Common myeloid progenitor, CD34-positive (primary cell): ENCODE measurements at regions not wholly inside any gene's neighbourhood (a gene's known extent, or its start where the extent isn't known, plus 50 kb on each side); places are given as distances from the start of the nearest gene placed in this dataset.

Experiments used
- CTCF ChIA-PET: fragments of 350-600 bp; sonication (Branson Sonifier 250); formaldehyde crosslinking; loops from one replicate; lab custom pipeline; 2021; ENCODE audit warnings: antibody characterized with exemption; lab: Charles Lee
- POLR2A ChIA-PET: fragments of 350-600 bp; sonication (Branson Sonifier 250); formaldehyde crosslinking; loops from one replicate; lab custom pipeline; 2021; ENCODE audit warnings: antibody characterized with exemption; lab: Charles Lee
- DNase-seq, 3 donors: peaks; one replicate each; pipeline versions ENCODE4 v3.0.0 to v3.0.0-alpha.2; 2013
- H3K27ac ChIP-seq, 2 experiments: 1 replicate in 1 of 2; 2 replicates in 1 of 2; pipeline ENCODE4 v1.7.0; 2013; ENCODE audit warnings: inconsistent platforms in 2 of 2, low read length in 2 of 2, mild to moderate bottlenecking in 2 of 2, low read depth in 1 of 2, moderate library complexity in 1 of 2; ENCODE audit not compliant: severe bottlenecking in 2 of 2, insufficient read depth in 1 of 2, poor library complexity in 1 of 2
- H3K27me3 ChIP-seq, 5 experiments: replicated peaks in 2 of 5; 1 replicate in 3 of 5; 2 replicates in 2 of 5; pipeline versions ENCODE4 v1.6.1 to v1.7.0; 2013; ENCODE audit warnings: low read length in 4 of 5, mild to moderate bottlenecking in 2 of 5, moderate library complexity in 2 of 5, inconsistent platforms in 1 of 5; ENCODE audit not compliant: insufficient read depth in 5 of 5, control insufficient read depth in 4 of 5
- H3K36me3 ChIP-seq, 4 experiments: 1 replicate in 2 of 4; 2 replicates in 2 of 4; pipeline versions ENCODE4 v1.6.1 to v1.7.0; 2013; ENCODE audit warnings: low read length in 3 of 4, control low read depth in 1 of 4, mild to moderate bottlenecking in 1 of 4; ENCODE audit not compliant: control insufficient read depth in 4 of 4, insufficient read depth in 4 of 4
- H3K4me1 ChIP-seq, 4 experiments: 1 replicate in 3 of 4; 2 replicates in 1 of 4; pipeline versions ENCODE4 v1.6.1 to v1.7.1; 2013; ENCODE audit warnings: low read length in 3 of 4, mild to moderate bottlenecking in 3 of 4, control low read depth in 1 of 4, inconsistent platforms in 1 of 4, moderate library complexity in 1 of 4; ENCODE audit not compliant: control insufficient read depth in 4 of 4, insufficient read depth in 4 of 4; ENCODE audit errors: control extremely low read depth in 1 of 4
- H3K4me3 ChIP-seq, 7 experiments: 1 replicate in 4 of 7; 2 replicates in 3 of 7; pipeline versions ENCODE4 v1.5.1 to v1.7.0; 2013; ENCODE audit warnings: mild to moderate bottlenecking in 7 of 7, low read length in 6 of 7, moderate library complexity in 6 of 7, inconsistent platforms in 2 of 7, low read depth in 2 of 7, control low read depth in 1 of 7; ENCODE audit not compliant: insufficient read depth in 4 of 7, control insufficient read depth in 1 of 7; ENCODE audit errors: extremely low read depth in 1 of 7
- H3K9me3 ChIP-seq, 5 experiments: 1 replicate in 4 of 5; 2 replicates in 1 of 5; pipeline versions ENCODE4 v1.6.1 to v1.7.1; 2013; ENCODE audit warnings: low read length in 4 of 5, mild to moderate bottlenecking in 2 of 5, inconsistent platforms in 1 of 5, low read depth in 1 of 5, moderate library complexity in 1 of 5; ENCODE audit not compliant: control insufficient read depth in 4 of 5, insufficient read depth in 2 of 5; ENCODE audit errors: control extremely low read depth in 1 of 5
- WGBS: methylation state at CpG from one replicate; pipeline ENCODE4 v1.1.5; 2013; ENCODE audit not compliant: insufficient coverage; 5-methylcytosine and 5-hydroxymethylcytosine counted together

DNA sequence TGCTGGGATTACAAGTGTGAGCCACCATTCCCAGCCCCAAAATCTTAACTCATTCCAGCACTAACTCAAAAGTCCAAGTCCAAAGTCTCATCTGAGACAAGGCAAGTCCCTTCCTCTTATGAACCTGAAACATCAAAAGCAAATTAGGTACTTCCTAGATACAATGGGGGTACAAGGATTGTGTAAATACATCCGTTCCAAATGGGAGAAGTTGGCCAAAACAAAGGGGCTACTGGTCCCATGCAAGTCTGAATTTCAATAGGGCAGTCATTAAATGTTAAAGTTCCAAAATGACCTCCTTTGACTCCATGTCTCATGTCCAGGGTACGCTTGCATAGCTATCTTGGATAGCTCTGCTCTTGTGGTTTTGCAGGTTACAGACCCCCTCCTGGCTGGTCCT is 94.7 kb upstream of the PPM1H start:
- ChIA-PET POLR2A (no interaction called here), CTCF (no interaction called here)
- Histone ChIP-seq H3K27me3 (no peaks in the 10 kb centered on the region), H3K4me1 (no peaks in the 10 kb centered on the region), H3K36me3 (no peaks in the 10 kb centered on the region), H3K27ac (no peak overlapping the region), H3K4me3 (no peak overlapping the region), H3K9me3 (peaks cover 0 to 5% (median 0%) of the 10 kb centered on the region in 5 experiments)
- 100% methylated on average over 1 of the region's 2 CpGs for WGBS
- no peak for DNase-seq

GRCh38 chr12:63028951-63029350 is 94.0 kb upstream of the PPM1H start:
- H3K27ac ChIP-seq = no peak overlapping the region

DNA sequence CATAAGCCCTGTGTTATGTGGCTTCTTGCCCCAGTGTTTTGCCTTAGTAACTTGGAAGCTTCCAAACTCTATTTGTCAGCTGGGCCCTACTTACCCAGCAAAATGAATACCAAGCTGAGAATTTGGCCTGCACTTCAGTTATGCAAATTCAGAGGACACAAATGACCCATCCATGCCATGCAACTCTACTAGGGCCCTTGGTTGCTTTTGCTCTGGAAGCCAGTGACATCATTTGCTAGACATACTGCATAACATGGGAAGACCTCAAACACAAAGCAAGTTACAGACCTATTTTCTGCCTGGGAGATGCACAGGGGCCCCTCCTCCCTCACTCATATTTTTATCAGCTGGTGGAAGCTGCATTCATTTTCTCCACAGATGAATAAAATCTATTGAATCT is 90.2 kb upstream of the PPM1H start:
- DNase-seq = no peak
- peaks cover 0 to 3% (median 0%) of the 10 kb centered on the region in 5 experiments for H3K9me3 ChIP-seq
- H3K4me1 ChIP-seq = peaks cover 0 to 12% (median 4%) of the 10 kb centered on the region in 4 experiments
- no peak overlapping the region for H3K27ac ChIP-seq
- ChIA-PET POLR2A (no interaction called here), CTCF (interaction anchor here (1.4 kb wide), 1 partner anchor 11 kb away, joined by 3 read pairs; no protein-coding TSS in a partner anchor)
- H3K27me3 ChIP-seq = no peaks in the 10 kb centered on the region
- no peaks in the 10 kb centered on the region for H3K36me3 ChIP-seq
- no peak overlapping the region for H3K4me3 ChIP-seq

More at GRCh38 chr12:63028951-63029350, 94.0 kb upstream of the PPM1H start:
- POLR2A ChIA-PET = no interaction called here
- no peaks in the 10 kb centered on the region for H3K4me1 ChIP-seq
- peak in 2 of 3 donors; percentile 4 to 19 for DNase-seq
- no peaks in the 10 kb centered on the region for H3K27me3 ChIP-seq
- CTCF ChIA-PET = no interaction called here
- H3K9me3 ChIP-seq = peaks cover 0 to 6% (median 0%) of the 10 kb centered on the region in 5 experiments
- H3K36me3 ChIP-seq = no peaks in the 10 kb centered on the region
- H3K4me3 ChIP-seq = no peak overlapping the region

DNA sequence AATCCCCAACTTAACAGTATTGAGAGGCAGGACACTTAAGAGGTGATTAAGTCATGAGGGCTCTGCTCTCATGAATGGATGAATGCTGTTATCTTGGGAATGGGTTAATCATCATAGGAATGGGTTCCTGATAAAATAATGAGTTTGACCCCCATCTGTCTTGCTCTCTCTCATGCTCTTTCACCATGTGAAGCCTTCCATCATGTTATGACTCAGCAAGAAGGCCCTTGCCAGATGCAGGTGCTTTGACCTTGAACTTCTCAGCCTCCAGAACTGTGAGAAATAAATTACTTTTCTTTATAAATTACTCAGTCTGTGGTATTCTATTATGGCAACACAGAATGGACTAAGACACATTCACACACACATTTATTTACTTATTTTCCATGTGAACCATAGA is 89.0 kb upstream of the PPM1H start:
- ChIA-PET CTCF (interaction anchor here (1.1 to 1.4 kb wide), 2 partner anchors 10 to 11 kb away, joined by 3 read pairs; no protein-coding TSS in a partner anchor), POLR2A (no interaction called here)
- Histone ChIP-seq H3K9me3 (peaks cover 0 to 3% (median 0%) of the 10 kb centered on the region in 5 experiments), H3K4me3 (no peak overlapping the region), H3K27me3 (no peaks in the 10 kb centered on the region), H3K27ac (no peak overlapping the region), H3K4me1 (peaks cover 0 to 15% (median 4%) of the 10 kb centered on the region in 4 experiments), H3K36me3 (no peaks in the 10 kb centered on the region)
- DNase-seq = no peak

DNA sequence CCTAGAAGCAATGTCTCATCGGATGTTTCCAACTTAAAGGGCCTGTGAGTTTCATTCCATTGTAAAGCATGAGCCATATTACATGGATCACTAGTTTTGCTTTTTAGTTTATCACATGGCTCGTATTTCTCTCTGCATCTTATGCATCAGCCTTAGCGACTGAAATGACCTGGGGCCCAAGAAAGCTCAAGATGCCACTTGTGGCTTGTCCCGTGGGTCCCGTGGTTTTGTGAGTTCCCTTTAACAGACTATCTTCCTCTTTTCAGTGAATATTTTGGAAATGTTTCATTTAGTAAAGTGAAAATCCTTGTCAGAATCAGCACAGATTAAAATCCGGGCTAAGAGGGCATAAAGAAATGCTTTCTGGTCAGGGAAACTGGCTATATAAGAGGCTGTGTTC is 86.2 kb upstream of the PPM1H start:
- WGBS = 26% methylated on average over 3 of the region's 6 CpGs
- Histone ChIP-seq H3K36me3 (no peaks in the 10 kb centered on the region), H3K27me3 (no peaks in the 10 kb centered on the region), H3K4me1 (peaks cover 0 to 15% (median 4%) of the 10 kb centered on the region in 4 experiments), H3K4me3 (no peak overlapping the region), H3K27ac (peak overlapping the region in 1 of 2 experiments; percentile 15), H3K9me3 (peaks cover 0 to 3% (median 0%) of the 10 kb centered on the region in 5 experiments)
- POLR2A ChIA-PET = interaction anchor here (0.5 to 0.7 kb wide), 3 partner anchors 38 to 518 kb away, joined by 3 to 5 read pairs (median 3); no protein-coding TSS in a partner anchor
- CTCF ChIA-PET = interaction anchor here (0.9 to 1.1 kb wide), 2 partner anchors 8 to 48 kb away, joined by 3 to 4 read pairs; no protein-coding TSS in a partner anchor
- peak; percentile 45 to 88 (median 87) for DNase-seq

- Histone ChIP-seq H3K27me3 (no peaks in the 10 kb centered on the region), H3K27ac (no peak overlapping the region), H3K9me3 (peaks cover 0 to 3% (median 0%) of the 10 kb centered on the region in 5 experiments), H3K36me3 (no peaks in the 10 kb centered on the region), H3K4me3 (no peak overlapping the region), H3K4me1 (peaks cover 0 to 15% (median 4%) of the 10 kb centered on the region in 4 experiments)
- DNase-seq = no peak
- POLR2A ChIA-PET = no interaction called here
- CTCF ChIA-PET = interaction anchor here (0.9 kb wide), 1 partner anchor 49 kb away, joined by 4 read pairs; no protein-coding TSS in a partner anchor
Observed at GRCh38 chr12:63020269-63020668, 85.3 kb upstream of the PPM1H start.

- no peak for DNase-seq
- H3K27me3 ChIP-seq = no peaks in the 10 kb centered on the region
- no peak overlapping the region for H3K4me3 ChIP-seq
- peaks cover 0 to 15% (median 4%) of the 10 kb centered on the region in 4 experiments for H3K4me1 ChIP-seq
- no peaks in the 10 kb centered on the region for H3K9me3 ChIP-seq
- no peaks in the 10 kb centered on the region for H3K36me3 ChIP-seq
- no CpG with 5 or more reads among the region's 4 CpGs for WGBS
- ChIA-PET CTCF (interaction anchor here (0.9 to 1.0 kb wide), 2 partner anchors 48 to 83 kb away, joined by 3 read pairs; no protein-coding TSS in a partner anchor), POLR2A (no interaction called here)
- H3K27ac ChIP-seq = no peak overlapping the region
Observed at GRCh38 chr12:63018273-63018672, 83.3 kb upstream of the PPM1H start.
